ENCODE measurements at regions not wholly inside any gene's neighbourhood (a gene's known extent, or its start where the extent isn't known, plus 50 kb on each side); places are given as distances from the start of the nearest gene placed in this dataset.

DNA sequence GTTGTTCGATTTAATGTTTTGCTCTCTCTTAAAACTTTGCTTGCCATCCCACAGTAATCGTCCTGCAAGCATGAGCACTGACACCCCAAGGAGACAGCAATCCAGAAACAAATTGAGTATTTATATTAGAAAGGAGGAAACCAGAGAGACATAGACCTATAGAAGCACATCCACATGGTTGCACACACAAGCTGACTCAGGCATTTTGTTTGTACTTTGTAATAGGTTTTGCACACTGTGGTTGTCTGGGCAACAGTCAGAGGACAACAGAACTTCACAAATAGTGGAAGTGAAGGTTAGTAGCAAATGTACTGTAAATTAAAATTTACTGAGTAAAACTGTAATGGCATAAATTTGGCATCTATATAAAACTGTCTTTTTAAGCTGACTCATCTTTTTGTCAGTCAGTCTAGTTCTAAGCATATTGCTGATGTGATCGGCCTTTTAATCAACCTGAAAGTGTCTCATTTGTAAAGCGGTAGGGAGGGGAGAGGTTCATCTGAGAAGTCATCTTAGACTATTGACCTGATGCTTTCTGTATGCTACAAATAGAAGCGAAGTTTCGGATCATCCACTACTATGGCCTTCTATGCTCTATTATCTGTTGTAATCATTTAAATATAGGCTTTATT is 1624.7 kb downstream of the ARAP2 start:
- intact Hi-C loops (cut with DNase I), result no loop called here
- no peak for DNase-seq (ENCODE audit: low spot score)

DNA sequence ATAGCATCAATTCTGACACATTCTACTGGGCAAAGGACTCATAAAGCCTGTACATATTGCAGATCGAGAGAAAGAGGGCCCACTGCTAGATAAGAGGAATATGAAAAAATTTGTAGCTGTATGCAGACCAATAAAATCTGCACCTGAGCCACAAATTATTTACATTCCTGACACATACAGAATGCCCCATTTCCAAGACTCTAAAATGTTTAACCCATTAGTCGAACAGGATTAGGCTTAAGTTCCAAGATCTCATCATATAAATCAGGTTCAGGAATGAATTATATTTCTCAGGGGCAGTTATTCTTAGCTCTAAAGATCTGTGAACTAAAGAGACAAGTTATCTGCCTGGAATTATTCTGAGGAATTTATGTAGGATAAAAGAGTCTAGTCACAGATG is 1615.8 kb downstream of the ARAP2 start:
- DNase-seq (ENCODE audit: low spot score), result no peak
- intact Hi-C loops (cut with DNase I), result no loop called here

GRCh38 chr4:34629451-34629850 is 1614.9 kb downstream of the ARAP2 start:
- intact Hi-C loops (cut with DNase I), result no loop called here
- no peak for DNase-seq (ENCODE audit: low spot score)

DNA sequence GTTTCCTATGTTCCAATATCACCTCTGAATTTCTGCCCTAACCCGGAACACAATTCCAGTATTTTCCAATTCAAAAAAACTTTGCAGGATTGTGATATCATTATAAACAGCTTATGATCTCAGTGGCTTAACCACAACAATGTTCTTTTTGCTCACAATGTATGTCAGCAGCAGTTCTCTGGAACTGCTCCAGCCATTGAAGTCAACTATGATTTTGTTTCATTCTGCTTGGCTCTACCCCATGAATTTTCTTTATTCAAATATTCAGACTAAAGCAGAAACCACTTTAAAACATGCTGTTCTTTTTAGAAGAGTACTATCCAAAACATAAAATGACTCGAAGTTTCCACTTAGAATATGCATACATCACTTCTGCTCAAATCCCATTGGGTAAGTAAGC is 1611.1 kb downstream of the ARAP2 start:
- intact Hi-C loops (cut with DNase I), result no loop called here
- DNase-seq (ENCODE audit: low spot score), result no peak

DNA sequence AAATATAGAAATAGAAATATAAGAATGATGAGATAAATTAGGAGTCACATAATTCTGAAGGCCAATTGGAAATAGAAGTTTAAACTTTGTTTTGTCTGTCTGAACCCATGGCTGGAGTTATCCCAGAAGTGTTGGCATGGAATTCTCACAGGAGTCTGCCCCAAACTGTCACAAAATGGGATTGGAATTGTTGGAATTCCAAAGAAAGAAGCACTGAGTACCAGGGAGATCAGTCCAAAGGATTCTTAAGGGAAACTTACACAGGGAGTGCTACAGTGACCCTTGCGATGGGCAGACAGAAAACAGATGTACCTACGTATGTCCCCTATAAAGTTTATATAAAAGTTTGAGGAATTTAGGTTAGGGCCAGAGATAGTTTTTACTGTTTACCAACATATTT is 1607.7 kb downstream of the ARAP2 start:
- no peak for DNase-seq (ENCODE audit: low spot score)
- intact Hi-C loops (cut with DNase I), result no loop called here

DNA sequence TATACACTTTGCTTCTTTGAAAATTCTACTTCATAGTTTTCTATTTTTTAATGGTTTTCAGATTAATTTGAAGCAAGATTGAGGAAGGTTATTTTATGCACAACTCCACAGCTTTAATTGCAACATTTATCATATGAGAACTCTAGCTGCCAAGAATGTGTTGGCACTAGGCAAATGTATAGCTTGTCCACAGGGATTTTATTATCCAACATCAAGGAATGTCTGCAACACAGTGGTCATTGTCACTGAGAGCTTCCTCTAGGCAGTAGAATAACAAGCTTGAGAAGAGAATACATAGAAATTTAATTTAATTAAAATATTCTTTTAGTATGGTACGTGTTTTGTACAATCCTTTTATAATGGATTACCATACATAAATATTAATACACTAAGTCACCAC is 1600.8 kb downstream of the ARAP2 start:
- no peak for DNase-seq (ENCODE audit: low spot score)
- intact Hi-C loops (cut with DNase I), result no loop called here

- DNase-seq (ENCODE audit: low spot score), result no peak
- intact Hi-C loops (cut with DNase I), result no loop called here
Observed at GRCh38 chr4:34644579-34645115, 1599.7 kb downstream of the ARAP2 start.

- intact Hi-C loops (cut with DNase I), result no loop called here
- DNase-seq (ENCODE audit: low spot score), result no peak
Observed at GRCh38 chr4:34649716-34650115, 1594.6 kb downstream of the ARAP2 start.

DNA sequence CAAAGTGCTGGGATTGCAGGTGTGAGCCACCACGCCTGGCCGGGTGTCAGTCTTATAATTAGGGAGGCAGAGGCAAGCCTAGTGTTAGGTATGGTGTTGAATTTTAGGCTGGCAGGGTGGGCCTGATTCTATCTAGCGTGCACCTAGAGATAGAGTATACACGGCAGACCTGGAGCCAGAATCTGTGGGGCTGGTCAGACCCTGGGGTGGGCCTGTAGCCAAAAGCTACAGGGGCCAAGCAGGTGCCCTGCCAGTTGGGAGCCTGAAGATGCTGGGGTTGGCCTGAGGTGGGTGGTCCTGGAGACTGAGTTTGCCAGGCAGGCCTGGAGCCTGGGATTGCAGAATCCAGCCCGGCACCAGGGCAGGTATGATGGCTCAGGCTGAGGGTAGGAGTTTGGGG is 1580.3 kb downstream of the ARAP2 start:
- intact Hi-C loops (cut with DNase I), result no loop called here
- no peak for DNase-seq (ENCODE audit: low spot score)

DNA sequence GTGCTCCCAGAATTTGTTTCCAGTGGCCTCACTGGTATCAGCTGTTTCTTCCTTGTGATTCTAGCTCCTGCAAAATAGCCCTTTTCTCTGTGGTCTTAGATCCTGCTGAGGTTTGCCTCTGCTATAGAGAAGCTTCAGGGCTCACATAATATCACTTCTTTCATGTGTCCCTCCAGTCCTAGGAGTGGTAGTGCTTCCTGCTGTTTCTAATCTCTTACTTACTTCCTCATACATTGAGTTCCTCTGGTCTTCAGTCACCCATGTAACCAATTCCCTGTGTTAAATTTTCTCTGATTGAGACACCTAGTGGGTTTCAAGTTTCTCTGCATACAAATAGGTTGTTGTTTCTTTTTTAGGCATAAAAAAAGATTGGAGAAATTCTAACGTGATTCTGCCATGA is 1567.9 kb downstream of the ARAP2 start:
- DNase-seq (ENCODE audit: low spot score), result no peak
- intact Hi-C loops (cut with DNase I), result no loop called here

- intact Hi-C loops (cut with DNase I), result no loop called here
- no peak for DNase-seq (ENCODE audit: low spot score)
Observed at GRCh38 chr4:34678431-34678830, 1565.9 kb downstream of the ARAP2 start.

GRCh38 chr4:34679228-34679627 is 1565.1 kb downstream of the ARAP2 start:
- intact Hi-C loops (cut with DNase I), result no loop called here
- DNase-seq (ENCODE audit: low spot score), result no peak

- no peak for DNase-seq (ENCODE audit: low spot score)
- intact Hi-C loops (cut with DNase I), result no loop called here
Observed at GRCh38 chr4:34709564-34709963, 1534.8 kb downstream of the ARAP2 start.

GRCh38 chr4:34718576-34719245 is 1525.6 kb downstream of the ARAP2 start:
- DNase-seq (ENCODE audit: low spot score), result no peak
- intact Hi-C loops (cut with DNase I), result no loop called here

GRCh38 chr4:34720571-34720970 is 1523.7 kb downstream of the ARAP2 start:
- DNase-seq (ENCODE audit: low spot score), result no peak
- intact Hi-C loops (cut with DNase I), result no loop called here

- intact Hi-C loops (cut with DNase I), result no loop called here
- DNase-seq (ENCODE audit: low spot score), result no peak
Observed at GRCh38 chr4:34721835-34722234, 1522.5 kb downstream of the ARAP2 start.

- no peak for DNase-seq (ENCODE audit: low spot score)
- intact Hi-C loops (cut with DNase I), result no loop called here
Observed at GRCh38 chr4:34723605-34724004, 1520.7 kb downstream of the ARAP2 start.

- no peak for DNase-seq (ENCODE audit: low spot score)
- intact Hi-C loops (cut with DNase I), result no loop called here
Observed at GRCh38 chr4:34724491-34724890, 1519.8 kb downstream of the ARAP2 start.

GRCh38 chr4:34731070-34731469 is 1513.2 kb downstream of the ARAP2 start:
- DNase-seq (ENCODE audit: low spot score), result no peak
- intact Hi-C loops (cut with DNase I), result no loop called here

DNA sequence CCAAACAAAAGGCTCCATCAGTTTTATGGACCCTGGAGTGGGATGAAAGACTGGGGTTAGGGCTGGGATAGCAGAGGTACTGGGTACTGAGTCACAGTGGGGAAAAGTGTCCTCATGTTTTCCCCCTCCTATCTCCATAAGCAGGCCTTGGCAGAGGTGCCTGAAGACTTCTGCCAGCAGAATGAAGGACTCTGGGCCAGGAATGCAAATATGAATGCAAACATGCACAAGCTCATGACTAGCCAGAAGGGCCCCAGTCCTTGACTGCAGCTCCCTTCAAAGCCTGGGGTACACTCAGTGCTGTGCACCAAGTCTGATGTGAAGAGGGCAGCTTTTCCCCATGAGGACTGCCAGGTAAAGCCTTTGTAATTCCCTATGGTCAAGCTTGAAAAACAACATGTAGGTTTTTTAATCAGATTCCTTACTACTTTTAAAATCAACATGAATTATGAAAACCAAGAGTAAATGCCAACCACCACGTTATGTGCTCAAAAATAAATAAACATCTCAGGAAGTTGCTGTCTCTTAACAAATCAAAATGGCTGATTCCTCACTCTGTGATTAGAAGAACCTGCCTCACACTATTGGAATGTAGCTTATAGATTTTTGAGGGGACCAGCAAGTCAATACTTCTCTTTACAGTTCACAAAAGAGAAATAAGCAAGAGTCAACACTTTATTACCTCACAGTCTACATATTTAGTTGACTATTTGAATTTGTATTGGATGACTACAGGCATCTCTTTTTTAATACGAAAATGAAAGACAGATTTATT is 1512.0 kb downstream of the ARAP2 start:
- DNase-seq (ENCODE audit: low spot score), result no peak
- intact Hi-C loops (cut with DNase I), result no loop called here

Data from cardiac septum (tissue), 1 donor.